GM12891 (cell line): ENCODE measurements at regions not wholly inside any gene's neighbourhood (a gene's known extent, or its start where the extent isn't known, plus 50 kb on each side); places are given as distances from the start of the nearest gene placed in this dataset.

Source experiments
- POLR2A ChIP-seq: IDR thresholded peaks from 2 replicates; pipeline ENCODE4 v1.6.1; 2011; ENCODE audit warnings: low read depth, low read length, control low read depth
- POLR2AphosphoS5 ChIP-seq: IDR thresholded peaks from 2 replicates; pipeline ENCODE4 v1.6.1; 2011; ENCODE audit warnings: low read depth, low read length, control low read depth
- POU2F2 ChIP-seq: IDR thresholded peaks from 2 replicates; pipeline ENCODE4 v1.6.1; 2011; ENCODE audit warnings: low read depth, mild to moderate bottlenecking, control low read depth, low read length, moderate library complexity
- SPI1 ChIP-seq: IDR thresholded peaks from 2 replicates; pipeline ENCODE4 v1.6.1; 2011; ENCODE audit warnings: low read depth, low read length, control low read depth

DNA sequence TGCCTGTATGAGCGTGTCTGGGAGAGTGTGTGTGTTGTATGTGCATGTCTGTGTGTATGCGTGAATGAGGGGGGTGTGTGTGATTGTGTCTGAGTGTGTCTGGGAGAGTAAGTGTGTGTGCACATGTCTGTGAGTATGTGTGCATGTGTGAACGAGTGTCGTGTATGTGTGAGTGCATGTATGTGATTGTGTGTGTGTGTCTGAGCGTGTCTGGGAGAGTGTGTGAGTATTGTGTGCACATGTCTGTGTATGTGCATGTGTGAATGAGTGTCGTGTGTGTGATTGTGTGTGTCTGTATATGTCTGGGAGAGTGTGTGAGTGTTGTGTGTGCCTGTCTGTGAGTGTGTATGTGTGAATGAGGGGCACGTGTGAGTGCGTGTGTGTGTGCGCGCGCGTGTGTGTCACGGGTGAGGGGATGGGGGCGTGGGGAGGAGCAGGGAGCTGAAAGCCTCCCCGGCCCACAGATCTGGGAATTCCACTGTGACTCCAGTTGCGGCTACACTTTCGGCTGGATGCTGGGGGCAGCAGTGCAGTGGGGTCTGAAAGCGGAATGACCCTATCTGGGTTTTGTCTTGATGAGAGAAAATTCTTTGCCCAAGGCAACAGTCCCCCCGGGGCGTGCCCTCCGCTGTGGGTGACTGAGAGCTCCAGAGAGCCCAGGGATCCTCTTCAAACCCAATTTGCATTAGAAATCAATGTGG is 138.1 kb upstream of the MED13L start:
- no peak for TF ChIP-seq POLR2AphosphoS5
- no peak for TF ChIP-seq SPI1
- TF ChIP-seq POLR2A, result no peak
- no peak for TF ChIP-seq POU2F2
